Spleen (tissue), 7 donors: ENCODE measurements at regions not wholly inside any gene's neighbourhood (a gene's known extent, or its start where the extent isn't known, plus 50 kb on each side); places are given as distances from the start of the nearest gene placed in this dataset.

Source experiments
- CTCF ChIP-seq, 11 experiments: fragments of 200-600 bp in 7 of 11; fragments of 450-650 bp in 4 of 11; sonication (generic) in 4 of 11; IDR thresholded peaks in 8 of 11; conservative IDR thresholded peaks in 3 of 11; 1 replicate in 7 of 11; 2 replicates in 4 of 11; pipeline versions ENCODE4 v1.4.0 to v1.8.0; 2016 to 2021; ENCODE audit warnings: antibody characterized with exemption in 11 of 11, inconsistent platforms in 4 of 11, mild to moderate bottlenecking in 1 of 11
- POLR2A ChIP-seq, 3 donors: fragments of 450-650 bp; IDR thresholded peaks; one replicate each; pipeline ENCODE4 v1.5.1; 2017; ENCODE audit warnings: antibody characterized with exemption in 3 of 3, mild to moderate bottlenecking in 1 of 3
- donor health status: DM: no; HTN: no; CAD: no; lungs with moderate emphysema.
- donor health status: DM: no; HTN: no; CAD: no.
- donor health status: DM: no; HTN: no; CAD: no.

GRCh38 chr5:119961993-119962392 is 332.6 kb downstream of the FAM170A start:
- TF ChIP-seq CTCF (IDR thresholded peaks at IDR 0.05 in 8 of 11, conservative IDR thresholded peaks at IDR 0.05 in 3 of 11), result no peak
- no peak for TF ChIP-seq POLR2A (IDR thresholded peaks at IDR 0.05)
